ENCODE measurements at regions not wholly inside any gene's neighbourhood (a gene's known extent, or its start where the extent isn't known, plus 50 kb on each side); places are given as distances from the start of the nearest gene placed in this dataset.

- 28% methylated on average over 6 of the region's 11 CpGs for WGBS (ENCODE audit: low lambda C conversion rate)
- no peak for TF ChIP-seq SMC3 (IDR thresholded peaks at IDR 0.05; ENCODE audit: low read depth, low read length)
- TF ChIP-seq USF1 (IDR thresholded peaks at IDR 0.05; ENCODE audit: borderline replicate concordance, low read depth) = no peak
- no peak for TF ChIP-seq JUND (IDR thresholded peaks at IDR 0.05)
- no peak for TF ChIP-seq CTCF (IDR thresholded peaks at IDR 0.05)
- TF ChIP-seq RAD21 (IDR thresholded peaks at IDR 0.05; ENCODE audit: low read length) = no peak
- no peak for TF ChIP-seq TAF1 (IDR thresholded peaks at IDR 0.05; ENCODE audit: borderline replicate concordance, low read depth, low read length)
- no peak for TF ChIP-seq FOXJ3 (CRISPR knock-in tag; IDR thresholded peaks at IDR 0.05)
- TF ChIP-seq EZH2phosphoT487 (IDR thresholded peaks at IDR 0.05; ENCODE audit: borderline replicate concordance, low read depth) = no peak
- no peak for TF ChIP-seq POLR2AphosphoS5 (IDR thresholded peaks at IDR 0.05; ENCODE audit: low read depth, low read length)
- no peak for TF ChIP-seq USF2 (IDR thresholded peaks at IDR 0.05; ENCODE audit: borderline replicate concordance, low read depth, low read length)
- Histone ChIP-seq H3K27me3 (ENCODE audit: insufficient read depth) (no peaks in the 10 kb centered on the region), H3K9me3 (no peaks in the 10 kb centered on the region; the same call in 1 of the 2 replicates), H2AFZ (ENCODE audit: low read depth) (no peak overlapping the region), H3K79me2 (ENCODE audit: insufficient read depth) (no peaks in the 10 kb centered on the region), H3F3A (replicated peaks; ENCODE audit: insufficient read depth) (no peaks in the 10 kb centered on the region), H3K27ac (ENCODE audit: low read depth in 2 of 2, low read length in 1 of 2) (no peak overlapping the region), H4K20me1 (ENCODE audit: insufficient read depth) (no peaks in the 10 kb centered on the region), H3K36me3 (replicated peaks in 1 of 2; ENCODE audit: control insufficient read depth in 1 of 2, insufficient read depth in 2 of 2, low read length in 1 of 2) (no peaks in the 10 kb centered on the region), H3K4me2 (no peak overlapping the region), H3K4me1 (ENCODE audit: control insufficient read depth in 1 of 2, insufficient read depth in 2 of 2, low read depth in 1 of 2, low read length in 1 of 2) (no peaks in the 10 kb centered on the region), H3K4me3 (ENCODE audit: low read depth in 2 of 2, low read length in 1 of 2) (no peak overlapping the region), H3K9me2 (no peaks in the 10 kb centered on the region), H3K9ac (no peak overlapping the region)
- ChIA-PET CTCF (no interaction called here), POLR2A (no interaction called here)
- no peak for DNase-seq
These were observed 1423.3 kb downstream of the SI start for GRCh38 chr3:163655021-163655420.

- no peaks in the 10 kb centered on the region for H3K36me3 ChIP-seq (replicated peaks in 1 of 2; ENCODE audit: control insufficient read depth in 1 of 2, insufficient read depth in 2 of 2, low read length in 1 of 2)
- ChIA-PET CTCF (no interaction called here), POLR2A (no interaction called here)
- no peak overlapping the region for H3K4me3 ChIP-seq (ENCODE audit: low read depth in 2 of 2, low read length in 1 of 2)
- H3K79me2 ChIP-seq (ENCODE audit: insufficient read depth) = no peaks in the 10 kb centered on the region
- no peaks in the 10 kb centered on the region for H4K20me1 ChIP-seq (ENCODE audit: insufficient read depth)
- TF ChIP-seq MXI1 (IDR thresholded peaks at IDR 0.05; ENCODE audit: low read depth, low read length) (no peak), GATA2 (CRISPR knock-in tag; IDR thresholded peaks at IDR 0.05) (no peak)
- no peak overlapping the region for H3K27ac ChIP-seq (ENCODE audit: low read depth in 2 of 2, low read length in 1 of 2)
- no peaks in the 10 kb centered on the region for H3K9me3 ChIP-seq
- 42% methylated on average over 3 of the region's 3 CpGs for WGBS (ENCODE audit: low lambda C conversion rate)
- no peak for DNase-seq
- H3K9ac ChIP-seq = no peak overlapping the region
- H3K9me2 ChIP-seq = no peaks in the 10 kb centered on the region
- H3K27me3 ChIP-seq (ENCODE audit: insufficient read depth) = no peaks in the 10 kb centered on the region
- H3F3A ChIP-seq (replicated peaks; ENCODE audit: insufficient read depth) = no peaks in the 10 kb centered on the region
- no peaks in the 10 kb centered on the region for H3K4me1 ChIP-seq (ENCODE audit: control insufficient read depth in 1 of 2, insufficient read depth in 2 of 2, low read depth in 1 of 2, low read length in 1 of 2)
- no peak overlapping the region for H3K4me2 ChIP-seq
- no peak overlapping the region for H2AFZ ChIP-seq (ENCODE audit: low read depth)
These were observed 1434.1 kb downstream of the SI start for GRCh38 chr3:163644172-163644571.

Measured in SK-N-SH (cell line).